K562 (cell line): ENCODE measurements at regions not wholly inside any gene's neighbourhood (a gene's known extent, or its start where the extent isn't known, plus 50 kb on each side); places are given as distances from the start of the nearest gene placed in this dataset.

ENCODE experiments used
- ATAC-seq: fragments of 200-7000 bp; cut with Tn5 transposase; 3 replicates; pipeline ENCODE4 v1.9.1; 2020; ENCODE audit warnings: moderate library complexity
- BruUV-seq: library from RNA; stranded (reverse); fragments of 400-500 nt; replicated peaks from 2 replicates; lab custom pipeline; 2021; lab: Mats Ljungman, UMichigan
- CTCF ChIA-PET: fragments of 300-600 bp; formaldehyde crosslinking; extraction: SDS; loops from one replicate; lab custom pipeline; 2021; ENCODE audit warnings: low intra/inter-chr PET ratio; lab: Yijun Ruan, JAX
- POLR2A ChIA-PET: fragments of 300-600, 350-650 bp; sonication (Branson Sonifier 250); formaldehyde crosslinking; extraction: SDS; loops from one replicate; lab custom pipeline; 2021; ENCODE audit warnings: antibody characterized with exemption, inconsistent platforms; lab: Yijun Ruan, JAX
- DNase-seq, 4 experiments: peaks; one replicate each; pipeline versions ENCODE4 v3.0.0 to v3.0.0-alpha.2; 2011 to 2018; ENCODE audit warnings: low spot score in 3 of 4, mixed read lengths in 3 of 4; ENCODE audit errors: extremely low read depth in 1 of 4
- FAIRE-seq: peaks from 2 replicates; lab custom pipeline; 2011; peaks lifted over from hg19 to GRCh38; lab: Jason Lieb, UNC
- H2AFZ ChIP-seq: 2 replicates; pipeline ENCODE4 v1.6.0; 2011; ENCODE audit warnings: low read depth, low read length, control low read depth, inconsistent platforms
- H3K27ac ChIP-seq: fragments of 200-600 bp; 3 replicates; pipeline ENCODE4 v1.8.0; 2011; ENCODE audit warnings: low read depth, mild to moderate bottlenecking, control low read depth, inconsistent platforms, low read length, moderate library complexity, mixed read lengths; ENCODE audit errors: extremely low read depth
- H3K27me3 ChIP-seq, 2 experiments: fragments of 300-600 bp in 1 of 2; 2 replicates in 1 of 2; 3 replicates in 1 of 2; pipeline versions ENCODE4 v1.6.0 to v1.8.0; 2011; ENCODE audit warnings: inconsistent platforms in 2 of 2, low read length in 2 of 2, mild to moderate bottlenecking in 1 of 2, mixed read lengths in 1 of 2, moderate library complexity in 1 of 2; ENCODE audit not compliant: control insufficient read depth in 2 of 2, insufficient read depth in 2 of 2
- H3K36me3 ChIP-seq: fragments of 300-600 bp; 3 replicates; pipeline ENCODE4 v1.8.0; 2011; ENCODE audit warnings: mild to moderate bottlenecking, low read length, inconsistent platforms; ENCODE audit not compliant: control insufficient read depth, insufficient read depth
- H3K4me1 ChIP-seq, 2 experiments: fragments of 200-600 bp in 1 of 2; replicated peaks in 1 of 2; 2 replicates in 1 of 2; 3 replicates in 1 of 2; pipeline versions ENCODE4 v1.5.1 to v1.8.0; 2011; ENCODE audit warnings: inconsistent platforms in 2 of 2, low read length in 2 of 2, mild to moderate bottlenecking in 1 of 2, mixed read lengths in 1 of 2, moderate library complexity in 1 of 2; ENCODE audit not compliant: control insufficient read depth in 2 of 2, insufficient read depth in 2 of 2
- H3K4me2 ChIP-seq: 2 replicates; pipeline ENCODE4 v1.6.1; 2011; ENCODE audit warnings: low read length, control low read depth, inconsistent platforms, mixed read lengths; ENCODE audit not compliant: insufficient read depth
- H3K4me3 ChIP-seq: fragments of 200-600 bp; sonication (generic), shearing (Covaris generic); 2 replicates; pipeline ENCODE4 v1.5.1; 2016; ENCODE audit warnings: control low read depth, inconsistent platforms
- H3K79me2 ChIP-seq: fragments of 200-600 bp; 3 replicates; pipeline ENCODE4 v1.8.0; 2011; ENCODE audit warnings: low read length, inconsistent platforms; ENCODE audit not compliant: control insufficient read depth, insufficient read depth
- H3K9ac ChIP-seq, 2 experiments: 2 replicates each; pipeline versions ENCODE4 v1.6.0 to v1.6.1; 2011; ENCODE audit warnings: low read depth in 2 of 2, low read length in 2 of 2, control low read depth in 1 of 2, inconsistent platforms in 1 of 2, mild to moderate bottlenecking in 1 of 2, mixed read lengths in 1 of 2; ENCODE audit not compliant: insufficient read depth in 1 of 2
- H3K9me1 ChIP-seq: one replicate; pipeline ENCODE4 v1.6.0; 2011; ENCODE audit warnings: inconsistent platforms, mild to moderate bottlenecking, low read length, moderate library complexity; ENCODE audit not compliant: control insufficient read depth, insufficient read depth
- H3K9me3 ChIP-seq: replicated peaks from 2 replicates; pipeline ENCODE4 v1.5.1; 2011; ENCODE audit warnings: low read depth, low read length, inconsistent platforms; ENCODE audit not compliant: control insufficient read depth, insufficient read depth
- H4K20me1 ChIP-seq: replicated peaks from 2 replicates; pipeline ENCODE4 v1.6.1; 2011; ENCODE audit warnings: low read length, inconsistent platforms, mixed read lengths; ENCODE audit not compliant: control insufficient read depth, insufficient read depth
- FOXM1 ChIP-seq, 2 experiments: fragments of 450-650 bp in 1 of 2; sonication (generic) in 1 of 2; formaldehyde crosslinking in 1 of 2; IDR thresholded peaks; 2 replicates each; pipeline versions ENCODE4 v1.6.1 to v1.9.0; 2017 to 2022; ENCODE audit warnings: low read depth in 2 of 2, mild to moderate bottlenecking in 2 of 2, missing genetic modification reagents in 1 of 2, moderate library complexity in 1 of 2
- HDGF ChIP-seq: fragments of 450-650 bp; IDR thresholded peaks from 2 replicates; pipeline ENCODE4 v1.6.1; 2016
- MCM2 ChIP-seq: fragments of 450-650 bp; IDR thresholded peaks from 2 replicates; pipeline ENCODE4 v1.6.1; 2017; ENCODE audit warnings: low read depth, mild to moderate bottlenecking
- NCOA6 ChIP-seq: fragments of 450-650 bp; IDR thresholded peaks from 2 replicates; pipeline ENCODE4 v1.6.1; 2017; ENCODE audit warnings: mild to moderate bottlenecking
- PRMT5 ChIP-seq: sonication (generic); formaldehyde crosslinking; IDR thresholded peaks from 2 replicates; pipeline ENCODE4 v1.5.0; 2020; ENCODE audit warnings: missing genetic modification reagents
- PTTG1 ChIP-seq: fragments of 450-650 bp; IDR thresholded peaks from 2 replicates; pipeline ENCODE4 v1.6.1; 2016; ENCODE audit warnings: low read depth, mild to moderate bottlenecking, missing genetic modification characterization, missing compliant biosample characterization
- RAD21 ChIP-seq, 2 experiments: fragments of 250-450 bp in 1 of 2; fragments of 450-650 bp in 1 of 2; sonication (Bioruptor Pico) in 1 of 2; formaldehyde crosslinking in 1 of 2; IDR thresholded peaks in 1 of 2; conservative IDR thresholded peaks in 1 of 2; 2 replicates each; pipeline versions ENCODE4 v1.4.0 to v1.8.0; 2020 to 2022; ENCODE audit warnings: mild to moderate bottlenecking in 2 of 2, moderate library complexity in 1 of 2
- RFX7 ChIP-seq: fragments of 250-450 bp; sonication (Bioruptor Pico); IDR thresholded peaks from 2 replicates; pipeline ENCODE4 v1.5.1; 2021; ENCODE audit warnings: mild to moderate bottlenecking
- XRCC3 ChIP-seq: fragments of 450-650 bp; IDR thresholded peaks from 2 replicates; pipeline ENCODE4 v1.6.1; 2017; ENCODE audit warnings: mild to moderate bottlenecking, moderate library complexity
- ZFP30 ChIP-seq: fragments of 250-450 bp; sonication (Bioruptor Pico); IDR thresholded peaks from 2 replicates; pipeline ENCODE4 v1.8.0; 2022; ENCODE audit warnings: moderate library complexity, mild to moderate bottlenecking, inconsistent platforms, borderline replicate concordance
- WGBS: fragments of 100-300 bp; shearing (Covaris generic); methylation state at CpG from one replicate; pipeline ENCODE4 v1.1.6; 2016; ENCODE audit warnings: low coverage, mixed read lengths; ENCODE audit not compliant: insufficient coverage; ENCODE audit errors: missing lambda C conversion rate; 5-methylcytosine and 5-hydroxymethylcytosine counted together
- in situ Hi-C: fragments of 300-500 bp; cut with MboI; formaldehyde crosslinking; loops from 4 replicates; pipeline ENCODE4 v1.15.0; 2018; ENCODE audit warnings: inconsistent platforms, mixed read lengths
- intact Hi-C: fragments of 100-400 bp; cut with micrococcal nuclease; formaldehyde crosslinking; loops from 2 replicates; pipeline ENCODE4 v1.14.2; 2022
- TF ChIP-seq, protein P1 (sequence below): fragments of 250-450 bp; sonication (Bioruptor Pico); IDR thresholded peaks from 2 replicates; pipeline ENCODE4 v1.4.0; 2020
- TF ChIP-seq, protein P2 (sequence below), 3 experiments: fragments of 200-800 bp in 1 of 3; sonication (Bioruptor generic) in 1 of 3; sonication (generic) in 1 of 3; formaldehyde crosslinking in 1 of 3; IDR thresholded peaks; 2 replicates each; pipeline versions ENCODE4 v1.6.1 to v1.8.0; 2016 to 2022; ENCODE audit warnings: mild to moderate bottlenecking in 2 of 3, missing compliant biosample characterization in 2 of 3, missing genetic modification characterization in 2 of 3, missing genetic modification reagents in 1 of 3

DNA sequence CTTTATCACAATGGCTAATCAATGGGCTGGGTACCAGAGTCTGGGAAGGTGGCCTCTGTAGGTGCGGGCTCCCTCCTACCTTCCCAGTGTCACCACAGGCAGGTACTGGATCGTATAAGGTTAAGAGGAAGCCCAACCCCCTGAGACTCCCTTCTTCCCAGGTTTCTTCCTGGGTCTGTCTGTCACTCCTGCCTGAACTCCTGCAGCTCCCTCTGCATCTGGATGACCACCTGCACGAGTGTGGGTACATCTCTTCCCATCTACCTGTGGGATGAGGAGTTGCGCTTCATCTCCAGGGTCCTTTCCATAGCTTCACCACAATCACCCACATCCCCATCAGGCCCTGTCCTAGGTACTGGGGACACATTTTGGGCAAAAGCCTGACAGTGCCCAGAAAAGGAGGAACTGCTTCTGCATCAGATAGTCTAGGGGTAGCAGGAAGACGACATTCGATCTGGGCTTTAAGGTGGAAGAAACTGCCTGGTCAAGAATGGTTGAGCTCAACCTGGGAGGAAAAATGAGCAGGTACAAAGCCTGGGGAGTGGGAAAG, 112.2 kb upstream of the ALDH1B1 start:
- Histone ChIP-seq H3K4me3 (no peak overlapping the region), H3K27ac (no peak overlapping the region), H3K27me3 (peaks cover 13 to 48% of the 10 kb centered on the region in 2 experiments; a peak in 4 of 5 replicates), H3K4me2 (no peak overlapping the region), H3K36me3 (no peaks in the 10 kb centered on the region), H3K9ac (no peak overlapping the region), H3K9me1 (no peaks in the 10 kb centered on the region), H3K9me3 (no peaks in the 10 kb centered on the region), H4K20me1 (peaks cover 3% of the 10 kb centered on the region; the same call in 1 of the 2 replicates), H3K79me2 (no peaks in the 10 kb centered on the region), H3K4me1 (no peaks in the 10 kb centered on the region), H2AFZ (no peak overlapping the region)
- no peak for DNase-seq
- POLR2A ChIA-PET: interaction anchor here (0.6 to 0.8 kb wide), 2 partner anchors 15 to 812 kb away, joined by 3 read pairs; no protein-coding TSS in a partner anchor
- CTCF ChIA-PET: no interaction called here
- intact Hi-C loops (no loop called here), in situ Hi-C loops (no loop called here)
- TF ChIP-seq PRMT5 (CRISPR knock-in tag): no peak
- TF ChIP-seq FOXM1 (IDR thresholded peaks at IDR 0.05; ENCODE audit: low read depth): no peak
- no peak for TF ChIP-seq FOXM1 (CRISPR knock-in tag; IDR thresholded peaks at IDR 0.05; ENCODE audit: low read depth)
- no peak for TF ChIP-seq HDGF
- no TSS peak for BruUV-seq
- no peak for ATAC-seq
- no peak for FAIRE-seq
- under 1% methylated on average over 6 of the region's 6 CpGs for WGBS

DNA sequence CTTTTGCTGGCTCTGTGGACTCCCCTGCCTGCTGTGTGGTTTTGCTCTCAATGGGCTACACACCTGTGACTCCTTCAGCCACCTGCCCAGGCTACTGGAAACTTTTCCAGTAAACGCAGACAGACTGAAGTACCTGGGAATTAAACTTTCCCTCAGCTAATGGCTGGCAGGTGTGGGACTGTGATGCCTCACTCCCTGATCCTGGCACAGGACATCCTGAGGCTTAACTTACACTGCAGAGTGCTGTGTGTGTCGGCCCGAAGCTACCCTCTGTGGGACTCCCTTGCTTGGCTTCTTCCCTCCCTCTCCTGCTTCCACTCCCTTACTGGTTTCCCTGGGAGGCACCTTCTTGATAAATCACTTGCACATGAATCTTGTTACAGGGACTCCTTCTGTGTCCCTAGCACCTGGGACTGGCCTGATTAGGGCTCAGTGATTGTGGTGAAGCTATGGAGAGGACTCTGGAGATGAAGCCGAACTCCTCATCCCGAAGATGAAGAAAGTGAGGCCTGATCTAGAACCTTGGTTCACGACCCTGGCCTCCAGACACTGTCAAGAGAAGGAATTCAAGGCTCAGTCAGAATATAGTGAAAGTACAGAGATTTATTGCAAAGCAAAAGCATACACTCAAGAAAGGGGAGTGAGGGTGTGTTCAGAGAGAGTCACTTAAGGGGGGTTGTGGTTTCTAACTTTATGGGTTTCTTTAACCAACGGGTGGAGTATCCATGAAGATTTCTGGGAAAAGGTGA, 113.4 kb upstream of the ALDH1B1 start:
- Histone ChIP-seq H3K27me3 (peaks cover 14 to 46% of the 10 kb centered on the region in 2 experiments; a peak in 4 of 5 replicates), H3K27ac (no peak overlapping the region), H3K9ac (no peak overlapping the region), H4K20me1 (peaks cover 3% of the 10 kb centered on the region; the same call in 1 of the 2 replicates), H3K36me3 (no peaks in the 10 kb centered on the region), H3K9me3 (no peaks in the 10 kb centered on the region), H3K4me3 (no peak overlapping the region), H3K4me2 (no peak overlapping the region), H2AFZ (no peak overlapping the region), H3K79me2 (no peaks in the 10 kb centered on the region), H3K9me1 (no peaks in the 10 kb centered on the region), H3K4me1 (no peaks in the 10 kb centered on the region)
- ChIA-PET CTCF (no interaction called here), POLR2A (no interaction called here)
- WGBS: 0% methylated on average over 7 of the region's 7 CpGs
- FAIRE-seq (no peak), DNase-seq (no peak), ATAC-seq (no peak)
- intact Hi-C loops: no loop called here
- in situ Hi-C loops: no loop called here
- BruUV-seq: no TSS peak
- no peak for TF ChIP-seq RFX7 (CRISPR knock-in tag)
- TF ChIP-seq, protein P1, sequence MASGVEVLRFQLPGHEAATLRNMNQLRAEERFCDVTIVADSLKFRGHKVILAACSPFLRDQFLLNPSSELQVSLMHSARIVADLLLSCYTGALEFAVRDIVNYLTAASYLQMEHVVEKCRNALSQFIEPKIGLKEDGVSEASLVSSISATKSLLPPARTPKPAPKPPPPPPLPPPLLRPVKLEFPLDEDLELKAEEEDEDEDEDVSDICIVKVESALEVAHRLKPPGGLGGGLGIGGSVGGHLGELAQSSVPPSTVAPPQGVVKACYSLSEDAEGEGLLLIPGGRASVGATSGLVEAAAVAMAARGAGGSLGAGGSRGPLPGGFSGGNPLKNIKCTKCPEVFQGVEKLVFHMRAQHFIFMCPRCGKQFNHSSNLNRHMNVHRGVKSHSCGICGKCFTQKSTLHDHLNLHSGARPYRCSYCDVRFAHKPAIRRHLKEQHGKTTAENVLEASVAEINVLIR (CRISPR knock-in tag): no peak
- no peak for TF ChIP-seq PTTG1
- TF ChIP-seq XRCC3: no peak
- TF ChIP-seq, protein P2, sequence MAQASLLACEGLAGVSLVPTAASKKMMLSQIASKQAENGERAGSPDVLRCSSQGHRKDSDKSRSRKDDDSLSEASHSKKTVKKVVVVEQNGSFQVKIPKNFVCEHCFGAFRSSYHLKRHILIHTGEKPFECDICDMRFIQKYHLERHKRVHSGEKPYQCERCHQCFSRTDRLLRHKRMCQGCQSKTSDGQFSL (CRISPR knock-in tag; IDR thresholded peaks at IDR 0.05): no peak
- TF ChIP-seq, protein P2 (tag; IDR thresholded peaks at IDR 0.05): no peak
- no peak for TF ChIP-seq NCOA6
- no peak for TF ChIP-seq MCM2
- no peak for TF ChIP-seq RAD21 (CRISPR knock-in tag; conservative IDR thresholded peaks at IDR 0.05 in 1 of 2, IDR thresholded peaks at IDR 0.05 in 1 of 2)
- TF ChIP-seq ZFP30 (CRISPR knock-in tag): no peak
